A549 (cell line): ENCODE measurements at regions not wholly inside any gene's neighbourhood (a gene's known extent, or its start where the extent isn't known, plus 50 kb on each side); places are given as distances from the start of the nearest gene placed in this dataset.

Source experiments
- ATAC-seq, 2 experiments: fragments of 200-7000 bp in 1 of 2; fragments of >200 bp in 1 of 2; cut with Nextera tagmentation in 1 of 2; cut with Tn5 transposase in 1 of 2; 3 replicates each; pipeline versions ENCODE4 v1.8.0 to v1.9.1; 2018 to 2020; ENCODE audit warnings: mild to moderate bottlenecking in 1 of 2, moderate library complexity in 1 of 2
- CTCF ChIA-PET: fragments of 300-600 bp; sonication (Branson Sonifier 250); formaldehyde crosslinking; extraction: SDS; loops from one replicate; lab custom pipeline; 2021; ENCODE audit warnings: antibody characterized with exemption, inconsistent platforms; lab: Yijun Ruan, JAX
- POLR2A ChIA-PET: fragments of 350-600 bp; formaldehyde crosslinking; extraction: SDS; loops from one replicate; lab custom pipeline; 2021; ENCODE audit warnings: antibody characterized with exemption, inconsistent platforms; lab: Yijun Ruan, JAX
- DNase-seq, 2 experiments: peaks; one replicate each; pipeline versions ENCODE4 v3.0.0 to v3.0.0-alpha.2; 2011 to 2016; ENCODE audit warnings: low read depth in 1 of 2, low spot score in 1 of 2
- FAIRE-seq: peaks from 2 replicates; lab custom pipeline; 2011; peaks lifted over from hg19 to GRCh38; lab: Jason Lieb, UNC
- H3K27ac ChIP-seq, 2 experiments: fragments of >200 bp; sonication (Bioruptor Twin); formaldehyde crosslinking; 3 replicates each; pipeline ENCODE4 v1.5.1; 2016 to 2017
- H3K4me1 ChIP-seq: fragments of >200 bp; sonication (Bioruptor Twin); formaldehyde crosslinking; 3 replicates; pipeline ENCODE4 v1.6.1; 2016
- H3K4me2 ChIP-seq: fragments of >200 bp; sonication (Bioruptor Twin); formaldehyde crosslinking; 3 replicates; pipeline ENCODE4 v1.6.1; 2016
- H3K4me3 ChIP-seq: fragments of >200 bp; sonication (Bioruptor Twin); formaldehyde crosslinking; 3 replicates; pipeline ENCODE4 v1.5.1; 2016
- H3K9me3 ChIP-seq: fragments of >200 bp; sonication (Bioruptor Twin); formaldehyde crosslinking; 3 replicates; pipeline ENCODE4 v1.6.1; 2016
- BHLHE40 ChIP-seq: IDR thresholded peaks from 2 replicates; pipeline ENCODE4 v1.6.1; 2012; ENCODE audit warnings: low read depth, low read length, inconsistent platforms
- CBX8 ChIP-seq: fragments of 200-600 bp; sonication (generic); IDR thresholded peaks from 2 replicates; pipeline ENCODE4 v1.6.1; 2016
- CHD2 ChIP-seq: fragments of 150-350 bp; IDR thresholded peaks from 2 replicates; pipeline ENCODE4 v1.6.1; 2014; ENCODE audit warnings: low read length; ENCODE audit not compliant: partially characterized antibody
- EHF ChIP-seq: fragments of 250-450 bp; sonication (Bioruptor Pico); IDR thresholded peaks from 2 replicates; pipeline ENCODE4 v1.5.0; 2020; ENCODE audit warnings: mild to moderate bottlenecking
- EHMT2 ChIP-seq: fragments of 200-600 bp; sonication (generic); IDR thresholded peaks from 2 replicates; pipeline ENCODE4 v1.6.1; 2016; ENCODE audit warnings: antibody characterized with exemption, low read depth, mild to moderate bottlenecking, moderate library complexity
- EP300 ChIP-seq, 2 experiments: fragments of >200 bp; sonication (Bioruptor Twin); formaldehyde crosslinking; IDR thresholded peaks; 2 replicates in 1 of 2; 3 replicates in 1 of 2; pipeline ENCODE4 v1.6.1; 2016 to 2017
- ESRRA ChIP-seq: fragments of 150-350 bp; IDR thresholded peaks from 2 replicates; pipeline ENCODE4 v1.6.1; 2014; ENCODE audit warnings: mild to moderate bottlenecking, low read length, borderline replicate concordance
- FOSB ChIP-seq: fragments of 250-450 bp; sonication (Bioruptor Pico); IDR thresholded peaks from 2 replicates; pipeline ENCODE4 v1.5.0; 2020; ENCODE audit warnings: mild to moderate bottlenecking, moderate library complexity
- FOXS1 ChIP-seq: fragments of 250-450 bp; sonication (Bioruptor Pico); IDR thresholded peaks from 2 replicates; pipeline ENCODE4 v1.5.0; 2020; ENCODE audit warnings: mild to moderate bottlenecking, moderate library complexity
- GATA3 ChIP-seq: IDR thresholded peaks from 2 replicates; pipeline ENCODE4 v1.6.1; 2012; ENCODE audit warnings: borderline replicate concordance
- HEYL ChIP-seq: fragments of 250-450 bp; sonication (Bioruptor Pico); IDR thresholded peaks from 2 replicates; pipeline ENCODE4 v1.8.0; 2021; ENCODE audit warnings: mild to moderate bottlenecking, moderate library complexity
- JUNB ChIP-seq: fragments of >200 bp; sonication (Bioruptor Twin); formaldehyde crosslinking; IDR thresholded peaks from 2 replicates; pipeline ENCODE4 v1.6.1; 2016
- MAFK ChIP-seq: fragments of 450-650 bp; IDR thresholded peaks from 2 replicates; pipeline ENCODE4 v1.6.1; 2014; ENCODE audit not compliant: partially characterized antibody
- MYC ChIP-seq: IDR thresholded peaks from 2 replicates; pipeline ENCODE4 v1.6.1; 2012; ENCODE audit warnings: mild to moderate bottlenecking, inconsistent platforms, low read length, improper control_type of control experiment, borderline replicate concordance
- NR3C1 ChIP-seq: fragments of >200 bp; sonication (Bioruptor Twin); formaldehyde crosslinking; IDR thresholded peaks from 3 replicates; pipeline ENCODE4 v1.6.1; 2017
- PHF8 ChIP-seq: fragments of 200-600 bp; sonication (generic); IDR thresholded peaks from 2 replicates; pipeline ENCODE4 v1.6.1; 2016; ENCODE audit warnings: low read depth, mild to moderate bottlenecking, antibody characterized with exemption, moderate library complexity, borderline replicate concordance
- POLR2A ChIP-seq: IDR thresholded peaks from 2 replicates; pipeline ENCODE4 v1.6.1; 2012; ENCODE audit warnings: mild to moderate bottlenecking, low read length
- POLR2AphosphoS2 ChIP-seq: conservative IDR thresholded peaks from 2 replicates; pipeline ENCODE4 v1.6.1; 2012; ENCODE audit warnings: low read length, improper control_type of control experiment, inconsistent platforms
- RARB ChIP-seq: fragments of 250-450 bp; sonication (Bioruptor Pico); IDR thresholded peaks from 2 replicates; pipeline ENCODE4 v1.8.0; 2021; ENCODE audit warnings: mild to moderate bottlenecking, moderate library complexity
- TP53 ChIP-seq: fragments of 250-450 bp; sonication (Bioruptor Pico); IDR thresholded peaks from 2 replicates; pipeline ENCODE4 v1.5.0; 2021; ENCODE audit warnings: mild to moderate bottlenecking, moderate library complexity
- ZNF302 ChIP-seq: fragments of 250-450 bp; sonication (Bioruptor Pico); IDR thresholded peaks from 2 replicates; pipeline ENCODE4 v1.9.0; 2021; ENCODE audit warnings: inconsistent platforms, mild to moderate bottlenecking, moderate library complexity
- ZSCAN20 ChIP-seq: fragments of 250-450 bp; sonication (Bioruptor Pico); IDR thresholded peaks from 2 replicates; pipeline ENCODE4 v1.8.0; 2022; ENCODE audit warnings: mild to moderate bottlenecking, moderate library complexity
- WGBS: methylation state at CpG from one replicate; pipeline ENCODE4 v1.1.6; 2017; ENCODE audit errors: missing lambda C conversion rate; 5-methylcytosine and 5-hydroxymethylcytosine counted together
- TF ChIP-seq, protein P1 (sequence below): IDR thresholded peaks from 2 replicates; pipeline ENCODE4 v1.6.1; 2012; ENCODE audit warnings: low read depth, borderline replicate concordance
- TF ChIP-seq, protein P2 (sequence below): fragments of >200 bp; sonication (Bioruptor Twin); formaldehyde crosslinking; IDR thresholded peaks from 3 replicates; pipeline ENCODE4 v1.5.1; 2016
- TF ChIP-seq, protein P3 (sequence below): fragments of 150-350 bp; IDR thresholded peaks from 2 replicates; pipeline ENCODE4 v1.6.1; 2014; ENCODE audit warnings: low read depth, mild to moderate bottlenecking, low read length
- TF ChIP-seq, protein P4 (sequence below): IDR thresholded peaks from 2 replicates; pipeline ENCODE4 v1.6.1; 2012

DNA sequence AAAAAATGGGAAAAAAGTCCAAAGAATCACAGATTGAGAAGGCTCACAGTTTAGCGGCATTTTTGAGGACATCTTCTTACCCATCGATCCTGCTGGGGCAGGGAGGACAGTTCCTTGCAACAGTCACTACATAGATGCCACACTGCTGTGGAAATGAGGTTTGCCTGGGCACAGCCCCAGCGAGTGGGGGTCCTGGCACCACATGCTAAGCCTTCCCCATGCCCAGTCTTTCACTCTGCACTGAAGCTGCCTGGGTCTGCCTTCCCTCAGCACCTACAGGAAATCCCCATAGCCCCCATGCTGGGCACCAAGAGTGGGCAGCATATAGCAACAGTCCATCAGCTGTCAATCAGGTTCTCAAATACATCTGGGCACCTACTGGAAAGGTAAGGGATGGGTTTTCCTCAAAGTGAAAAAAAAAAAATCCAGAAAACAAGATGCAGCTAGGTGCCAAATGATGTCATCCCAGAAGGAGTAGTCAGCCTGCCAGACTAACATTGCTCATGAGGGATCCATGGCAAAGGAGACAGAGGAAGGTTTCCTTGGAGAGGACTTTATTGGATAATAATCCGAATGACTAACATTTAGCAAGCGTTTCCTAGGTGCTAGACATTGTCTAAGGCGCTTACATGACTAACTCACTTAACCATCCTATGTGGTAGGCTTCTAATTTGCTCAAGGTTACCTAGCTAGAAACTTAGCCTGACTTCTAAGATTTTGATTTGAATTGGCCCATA is 125.7 kb upstream of the CXCL12 start:
- TF ChIP-seq POLR2A (no peak), RARB (no peak), CHD2 (no peak), FOSB (CRISPR knock-in tag) (no peak), MAFK (no peak), GATA3 (no peak), TP53 (CRISPR knock-in tag) (no peak), JUNB (no peak), ESRRA (no peak), BHLHE40 (no peak)
- TF ChIP-seq, protein P1, sequence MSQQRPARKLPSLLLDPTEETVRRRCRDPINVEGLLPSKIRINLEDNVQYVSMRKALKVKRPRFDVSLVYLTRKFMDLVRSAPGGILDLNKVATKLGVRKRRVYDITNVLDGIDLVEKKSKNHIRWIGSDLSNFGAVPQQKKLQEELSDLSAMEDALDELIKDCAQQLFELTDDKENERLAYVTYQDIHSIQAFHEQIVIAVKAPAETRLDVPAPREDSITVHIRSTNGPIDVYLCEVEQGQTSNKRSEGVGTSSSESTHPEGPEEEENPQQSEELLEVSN = no peak
- Histone ChIP-seq H3K9me3 (no peaks in the 10 kb centered on the region), H3K4me1 (no peaks in the 10 kb centered on the region), H3K27ac (no peak overlapping the region), H3K4me3 (no peak overlapping the region), H3K4me2 (no peak overlapping the region)
- ATAC-seq (no peak), DNase-seq (no peak), FAIRE-seq (no peak)
- CTCF ChIA-PET = no interaction called here
- POLR2A ChIA-PET = no interaction called here
- 4% methylated on average over 6 of the region's 6 CpGs for WGBS

DNA sequence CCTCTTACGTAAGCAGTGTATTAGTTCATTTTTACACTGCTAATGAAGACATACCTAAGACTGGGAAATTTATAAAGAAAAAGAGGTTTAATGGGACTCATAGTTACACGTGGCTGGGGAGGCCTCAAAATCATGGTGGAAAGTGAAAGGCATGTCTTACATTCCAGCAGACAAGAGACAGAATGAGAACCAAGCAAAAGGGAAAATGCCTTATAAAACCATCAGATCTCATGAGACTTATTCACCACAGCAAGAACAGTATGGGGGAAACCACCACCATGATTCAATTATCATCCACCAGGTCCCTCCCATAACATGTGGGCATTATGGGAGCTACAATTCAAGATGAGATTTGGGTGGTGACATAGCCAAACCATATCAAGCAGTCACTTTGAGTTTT is 126.3 kb upstream of the CXCL12 start:
- ChIA-PET POLR2A (no interaction called here), CTCF (no interaction called here)
- Histone ChIP-seq H3K27ac (no peak overlapping the region), H3K4me1 (no peaks in the 10 kb centered on the region), H3K4me2 (no peak overlapping the region), H3K4me3 (no peak overlapping the region), H3K9me3 (no peaks in the 10 kb centered on the region)
- FAIRE-seq = no peak
- WGBS = 25% methylated on average over 2 of the region's 2 CpGs
- TF ChIP-seq BHLHE40 (no peak), CBX8 (no peak), EHF (CRISPR knock-in tag) (no peak), ZSCAN20 (CRISPR knock-in tag) (no peak), FOSB (CRISPR knock-in tag) (no peak), EHMT2 (no peak), HEYL (CRISPR knock-in tag) (no peak), MYC (no peak)
- TF ChIP-seq, protein P2, sequence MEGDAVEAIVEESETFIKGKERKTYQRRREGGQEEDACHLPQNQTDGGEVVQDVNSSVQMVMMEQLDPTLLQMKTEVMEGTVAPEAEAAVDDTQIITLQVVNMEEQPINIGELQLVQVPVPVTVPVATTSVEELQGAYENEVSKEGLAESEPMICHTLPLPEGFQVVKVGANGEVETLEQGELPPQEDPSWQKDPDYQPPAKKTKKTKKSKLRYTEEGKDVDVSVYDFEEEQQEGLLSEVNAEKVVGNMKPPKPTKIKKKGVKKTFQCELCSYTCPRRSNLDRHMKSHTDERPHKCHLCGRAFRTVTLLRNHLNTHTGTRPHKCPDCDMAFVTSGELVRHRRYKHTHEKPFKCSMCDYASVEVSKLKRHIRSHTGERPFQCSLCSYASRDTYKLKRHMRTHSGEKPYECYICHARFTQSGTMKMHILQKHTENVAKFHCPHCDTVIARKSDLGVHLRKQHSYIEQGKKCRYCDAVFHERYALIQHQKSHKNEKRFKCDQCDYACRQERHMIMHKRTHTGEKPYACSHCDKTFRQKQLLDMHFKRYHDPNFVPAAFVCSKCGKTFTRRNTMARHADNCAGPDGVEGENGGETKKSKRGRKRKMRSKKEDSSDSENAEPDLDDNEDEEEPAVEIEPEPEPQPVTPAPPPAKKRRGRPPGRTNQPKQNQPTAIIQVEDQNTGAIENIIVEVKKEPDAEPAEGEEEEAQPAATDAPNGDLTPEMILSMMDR = no peak
- ATAC-seq = no peak
- DNase-seq = no peak

DNA sequence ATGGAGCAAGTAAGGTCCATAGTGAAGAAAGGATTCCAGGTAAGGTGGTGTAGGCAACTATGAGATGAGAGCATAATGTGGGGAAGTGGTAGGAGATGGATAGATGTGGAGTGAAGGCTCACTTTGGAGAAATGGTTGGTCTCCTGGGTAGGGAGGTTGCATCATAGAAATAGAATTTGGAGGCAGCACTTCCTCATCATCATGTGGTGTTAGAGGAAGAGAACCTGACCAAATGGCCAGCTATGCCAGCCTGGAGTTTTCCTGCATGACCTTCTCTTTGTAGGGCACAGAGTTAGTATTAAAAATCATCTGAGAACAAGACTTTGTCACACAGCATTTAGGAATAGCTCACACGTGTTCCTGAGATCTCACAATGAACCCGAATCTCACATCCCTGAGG is 126.7 kb upstream of the CXCL12 start:
- Histone ChIP-seq H3K27ac (no peak overlapping the region), H3K4me3 (no peak overlapping the region), H3K4me2 (no peak overlapping the region), H3K4me1 (no peaks in the 10 kb centered on the region), H3K9me3 (no peaks in the 10 kb centered on the region)
- ATAC-seq (no peak), DNase-seq (no peak), FAIRE-seq (no peak)
- CTCF ChIA-PET = no interaction called here
- WGBS = 5% methylated on average over 2 of the region's 2 CpGs
- POLR2A ChIA-PET = no interaction called here
- TF ChIP-seq CBX8 (no peak), POLR2A (no peak), EP300 (IDR thresholded peaks at IDR 0.05) (no peak), FOXS1 (no peak), CHD2 (no peak), PHF8 (no peak), ZSCAN20 (CRISPR knock-in tag) (no peak), EHMT2 (no peak), MAFK (no peak), NR3C1 (no peak), EHF (CRISPR knock-in tag) (no peak), POLR2AphosphoS2 (no peak), ZNF302 (CRISPR knock-in tag) (no peak)
- TF ChIP-seq, protein P3, sequence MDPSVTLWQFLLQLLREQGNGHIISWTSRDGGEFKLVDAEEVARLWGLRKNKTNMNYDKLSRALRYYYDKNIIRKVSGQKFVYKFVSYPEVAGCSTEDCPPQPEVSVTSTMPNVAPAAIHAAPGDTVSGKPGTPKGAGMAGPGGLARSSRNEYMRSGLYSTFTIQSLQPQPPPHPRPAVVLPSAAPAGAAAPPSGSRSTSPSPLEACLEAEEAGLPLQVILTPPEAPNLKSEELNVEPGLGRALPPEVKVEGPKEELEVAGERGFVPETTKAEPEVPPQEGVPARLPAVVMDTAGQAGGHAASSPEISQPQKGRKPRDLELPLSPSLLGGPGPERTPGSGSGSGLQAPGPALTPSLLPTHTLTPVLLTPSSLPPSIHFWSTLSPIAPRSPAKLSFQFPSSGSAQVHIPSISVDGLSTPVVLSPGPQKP = no peak
- TF ChIP-seq, protein P1 = no peak
- TF ChIP-seq, protein P4, sequence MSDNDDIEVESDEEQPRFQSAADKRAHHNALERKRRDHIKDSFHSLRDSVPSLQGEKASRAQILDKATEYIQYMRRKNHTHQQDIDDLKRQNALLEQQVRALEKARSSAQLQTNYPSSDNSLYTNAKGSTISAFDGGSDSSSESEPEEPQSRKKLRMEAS = no peak
